Pancreas (tissue), 10 donors: ENCODE measurements at regions not wholly inside any gene's neighbourhood (a gene's known extent, or its start where the extent isn't known, plus 50 kb on each side); places are given as distances from the start of the nearest gene placed in this dataset.

ENCODE experiments used
- ATAC-seq, 4 donors: fragments of 200-7000 bp; cut with Tn5 transposase; one replicate each; pipeline versions ENCODE4 v1.8.0 to v1.9.1; 2020; ENCODE audit warnings: mild to moderate bottlenecking in 4 of 4, moderate library complexity in 4 of 4
- DNase-seq, 6 donors: peaks; one replicate each; pipeline ENCODE4 v3.0.0-alpha.2; 2020
- FAIRE-seq: peaks from 2 replicates; lab custom pipeline; 2012; peaks lifted over from hg19 to GRCh38; lab: Jason Lieb, UNC
- H3K27ac ChIP-seq, 4 donors: fragments of 200-600 bp; sonication (generic); 1 replicate in 3 of 4; 2 replicates in 1 of 4; pipeline versions ENCODE4 v1.5.0 to v1.8.0; 2020
- H3K27me3 ChIP-seq, 4 donors: fragments of 200-600 bp; one replicate each; pipeline ENCODE4 v1.8.0; 2021
- H3K36me3 ChIP-seq, 3 donors: fragments of 200-600 bp; sonication (generic) in 1 of 3; one replicate each; pipeline versions ENCODE4 v1.5.0 to v1.8.0; 2020 to 2021
- H3K4me1 ChIP-seq, 3 donors: fragments of 200-600 bp; one replicate each; pipeline ENCODE4 v1.8.0; 2021
- H3K4me3 ChIP-seq, 4 donors: fragments of 200-600 bp; sonication (generic) in 2 of 4; one replicate each; pipeline versions ENCODE4 v1.5.0 to v1.8.0; 2020 to 2021
- H3K9me3 ChIP-seq, 4 donors: fragments of 200-600 bp; one replicate each; pipeline ENCODE4 v1.8.0; 2021
- CTCF ChIP-seq, 4 donors: fragments of 200-600 bp; sonication (generic) in 3 of 4; IDR thresholded peaks; one replicate each; pipeline versions ENCODE4 v1.5.0 to v1.8.0; 2021; ENCODE audit warnings: antibody characterized with exemption in 4 of 4
- WGBS, 2 donors: extraction: QIAGEN DNeasy Blood & Tissue Kit; methylation state at CpG; one replicate each; pipeline ENCODE4 v1.1.7; 2013; 5-methylcytosine and 5-hydroxymethylcytosine counted together
- intact Hi-C, 3 donors: fragments of 100-400 bp; cut with DNase I; formaldehyde crosslinking; loops; one replicate each; pipeline versions ENCODE4 v1.11.1 to v1.14.2; 2022
- donor health status: healthy with polysubstance abuse.
- donor health status: DM: no; HTN: no; CAD: no; lungs with moderate emphysema.
- donor health status: DM: no; HTN: no; CAD: no.
- donor health status: control.
- donor health status: control.
- donor health status: Bipolar disorder and iron deficiency.
- donor health status: DM: yes; HTN: yes; CAD: no.
- donor health status: DM: no; HTN: no; CAD: no.
- donor health status: DM: no; HTN: no; CAD: no.
- donor health status: DM: yes; HTN: yes; CAD: no.

DNA sequence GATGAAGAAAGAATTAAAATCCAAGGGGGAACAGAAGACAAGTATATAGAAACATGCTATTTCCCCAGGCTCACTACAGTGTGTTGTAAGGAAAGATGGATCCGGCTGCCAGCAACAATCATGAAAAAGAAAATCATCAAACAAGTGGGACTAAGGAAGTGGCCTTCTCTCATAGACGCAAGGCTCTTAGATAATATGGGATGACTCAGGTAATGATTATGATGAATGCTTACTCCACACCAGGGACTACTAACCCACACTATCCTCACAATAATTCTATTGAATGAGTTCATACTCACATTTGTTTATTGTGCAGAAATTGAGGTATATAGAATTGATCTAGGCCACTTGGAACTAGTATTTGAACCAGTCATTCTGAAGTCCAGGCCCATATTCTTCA lies 111.2 kb upstream of the BET1 start:
- 94 to 98% methylated on average over 2 of the region's 2 CpGs for WGBS, 2 donors
- H3K4me1 ChIP-seq, result peaks cover 0 to 6% (median 0%) of the 10 kb centered on the region in 3 donors
- H3K27me3 ChIP-seq, result no peaks in the 10 kb centered on the region
- no peak overlapping the region for H3K4me3 ChIP-seq
- ATAC-seq (no peak), FAIRE-seq (no peak), DNase-seq (no peak)
- intact Hi-C loops, result no loop called here
- no peaks in the 10 kb centered on the region for H3K36me3 ChIP-seq
- H3K9me3 ChIP-seq, result no peaks in the 10 kb centered on the region
- H3K27ac ChIP-seq, result no peak overlapping the region
- no peak for TF ChIP-seq CTCF (IDR thresholded peaks at IDR 0.05)

DNA sequence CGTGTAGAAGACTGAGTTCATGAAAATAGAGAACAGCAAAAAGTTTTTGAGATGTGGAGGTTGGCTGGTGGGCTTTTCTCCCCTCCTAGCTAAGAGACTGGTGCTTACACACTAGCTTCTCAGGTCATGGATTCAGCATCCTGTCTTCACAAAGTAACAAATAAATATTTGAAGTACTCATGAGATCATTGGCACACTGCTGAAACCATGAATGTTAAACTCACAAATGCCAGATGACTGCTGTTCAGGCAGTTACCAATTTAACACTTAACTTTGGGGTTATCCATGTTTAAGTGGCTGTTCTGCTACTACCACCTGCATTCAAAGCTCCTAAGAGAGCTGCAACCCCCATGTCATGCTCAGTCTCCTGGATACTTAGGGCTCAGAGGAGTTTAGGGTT lies 119.0 kb upstream of the BET1 start:
- Histone ChIP-seq H3K9me3 (no peaks in the 10 kb centered on the region), H3K4me1 (no peaks in the 10 kb centered on the region), H3K4me3 (no peak overlapping the region), H3K27ac (no peak overlapping the region), H3K27me3 (no peaks in the 10 kb centered on the region), H3K36me3 (no peaks in the 10 kb centered on the region)
- TF ChIP-seq CTCF (IDR thresholded peaks at IDR 0.05), result no peak
- DNase-seq (no peak), ATAC-seq (no peak), FAIRE-seq (no peak)
- 62 to 76% methylated on average over 1 of the region's 1 CpG for WGBS, 2 donors
- intact Hi-C loops, result no loop called here

GRCh38 chr7:94127026-94127425 lies 122.9 kb upstream of the BET1 start:
- Histone ChIP-seq H3K4me1 (no peaks in the 10 kb centered on the region), H3K27ac (no peak overlapping the region), H3K36me3 (no peaks in the 10 kb centered on the region), H3K4me3 (no peak overlapping the region), H3K27me3 (no peaks in the 10 kb centered on the region), H3K9me3 (no peaks in the 10 kb centered on the region)
- TF ChIP-seq CTCF (IDR thresholded peaks at IDR 0.05), result no peak
- ATAC-seq, result no peak
- DNase-seq, result no peak
- intact Hi-C loops, result no loop called here
- no peak for FAIRE-seq

DNA sequence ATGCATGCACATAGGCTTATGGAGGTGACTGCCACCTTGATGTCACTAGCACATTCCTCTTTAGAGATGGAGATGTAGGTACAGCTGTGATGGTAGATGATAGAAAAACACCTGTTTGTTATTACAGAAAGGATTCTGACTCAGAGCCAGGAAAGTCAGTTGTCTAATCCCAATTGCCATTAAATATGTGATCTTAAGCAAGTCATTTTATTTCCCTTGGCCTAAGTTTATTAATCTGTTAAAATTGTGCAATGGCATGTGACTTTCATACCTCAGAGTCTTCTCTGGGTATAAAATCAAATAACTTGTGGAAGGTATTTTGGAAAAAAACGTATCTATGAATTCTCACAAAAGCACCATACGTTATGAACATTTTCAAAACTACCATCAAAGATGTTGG lies 123.9 kb upstream of the BET1 start:
- Histone ChIP-seq H3K27ac (no peak overlapping the region), H3K4me1 (no peaks in the 10 kb centered on the region), H3K4me3 (no peak overlapping the region), H3K36me3 (no peaks in the 10 kb centered on the region), H3K9me3 (no peaks in the 10 kb centered on the region), H3K27me3 (no peaks in the 10 kb centered on the region)
- 54 to 83% methylated on average over 2 of the region's 2 CpGs for WGBS, 2 donors
- FAIRE-seq, result no peak
- TF ChIP-seq CTCF (IDR thresholded peaks at IDR 0.05), result no peak
- ATAC-seq, result no peak
- no peak for DNase-seq
- intact Hi-C loops, result no loop called here

GRCh38 chr7:94129443-94130140 lies 125.4 kb upstream of the BET1 start:
- no peak overlapping the region for H3K4me3 ChIP-seq
- no peak for TF ChIP-seq CTCF (IDR thresholded peaks at IDR 0.05)
- H3K27me3 ChIP-seq, result no peaks in the 10 kb centered on the region
- DNase-seq, result no peak
- H3K9me3 ChIP-seq, result no peaks in the 10 kb centered on the region
- 39 to 47% methylated on average over 1 of the region's 1 CpG for WGBS, 2 donors
- no peaks in the 10 kb centered on the region for H3K4me1 ChIP-seq
- intact Hi-C loops, result no loop called here
- no peaks in the 10 kb centered on the region for H3K36me3 ChIP-seq
- no peak for FAIRE-seq
- no peak overlapping the region for H3K27ac ChIP-seq
- no peak for ATAC-seq
